ENCODE measurements at regions not wholly inside any gene's neighbourhood (a gene's known extent, or its start where the extent isn't known, plus 50 kb on each side); places are given as distances from the start of the nearest gene placed in this dataset.

GRCh38 chr13:89890806-89891205 is 1456.7 kb upstream of the MIR17HG start:
- no peaks in the 10 kb centered on the region for H3K79me2 ChIP-seq (ENCODE audit: low read depth)
- H3K27ac ChIP-seq = no peak overlapping the region
- H3F3A ChIP-seq (ENCODE audit: insufficient read depth, low read depth) = no peaks in the 10 kb centered on the region
- TF ChIP-seq CTCF (conservative IDR thresholded peaks at IDR 0.05) = no peak
- intact Hi-C loops (cut with micrococcal nuclease; ENCODE audit: unreplicated experiment) = no loop called here
- no peak overlapping the region for H3K4me2 ChIP-seq
- BruUV-seq (replicated peaks) = no TSS peak
- CTCF ChIA-PET = no interaction called here
- no peaks in the 10 kb centered on the region for H3K4me1 ChIP-seq (replicated peaks; ENCODE audit: insufficient read depth)
- H2AFZ ChIP-seq = no peak overlapping the region
- no peaks in the 10 kb centered on the region for H3K9me3 ChIP-seq (ENCODE audit: insufficient read depth, low read depth)
- H3K27me3 ChIP-seq (ENCODE audit: insufficient read depth, low read depth) = no peaks in the 10 kb centered on the region
- H3K9me2 ChIP-seq (ENCODE audit: insufficient read depth) = no peaks in the 10 kb centered on the region
- POLR2A ChIA-PET (ENCODE audit: unreplicated experiment) = no interaction called here
- no peaks in the 10 kb centered on the region for H3K36me3 ChIP-seq (ENCODE audit: low read depth)
- H4K20me1 ChIP-seq (ENCODE audit: insufficient read depth) = no peaks in the 10 kb centered on the region
- H3K4me3 ChIP-seq = no peak overlapping the region
- no peak for DNase-seq

GRCh38 chr13:89891416-89891815 is 1456.1 kb upstream of the MIR17HG start:
- Histone ChIP-seq H3K79me2 (ENCODE audit: low read depth) (no peaks in the 10 kb centered on the region), H3K9me3 (ENCODE audit: insufficient read depth, low read depth) (no peaks in the 10 kb centered on the region), H3F3A (ENCODE audit: insufficient read depth, low read depth) (no peaks in the 10 kb centered on the region), H4K20me1 (ENCODE audit: insufficient read depth) (no peaks in the 10 kb centered on the region), H3K4me1 (replicated peaks; ENCODE audit: insufficient read depth) (no peaks in the 10 kb centered on the region), H3K4me2 (no peak overlapping the region), H3K27ac (no peak overlapping the region), H2AFZ (no peak overlapping the region), H3K9me2 (ENCODE audit: insufficient read depth) (no peaks in the 10 kb centered on the region), H3K4me3 (no peak overlapping the region), H3K36me3 (ENCODE audit: low read depth) (no peaks in the 10 kb centered on the region), H3K27me3 (ENCODE audit: insufficient read depth, low read depth) (no peaks in the 10 kb centered on the region)
- ChIA-PET POLR2A (ENCODE audit: unreplicated experiment) (no interaction called here), CTCF (no interaction called here)
- intact Hi-C loops (cut with micrococcal nuclease; ENCODE audit: unreplicated experiment) = no loop called here
- TF ChIP-seq EZH2 (IDR thresholded peaks at IDR 0.05; ENCODE audit: low read depth) (no peak), CTCF (conservative IDR thresholded peaks at IDR 0.05) (no peak)
- DNase-seq = no peak
- BruUV-seq (replicated peaks) = no TSS peak

- no peak for DNase-seq
- BruUV-seq (replicated peaks) = no TSS peak
- intact Hi-C loops (cut with micrococcal nuclease; ENCODE audit: unreplicated experiment) = no loop called here
- no peaks in the 10 kb centered on the region for H4K20me1 ChIP-seq (ENCODE audit: insufficient read depth)
- no peaks in the 10 kb centered on the region for H3K79me2 ChIP-seq (ENCODE audit: low read depth)
- H3K4me1 ChIP-seq (replicated peaks; ENCODE audit: insufficient read depth) = no peaks in the 10 kb centered on the region
- H3K4me3 ChIP-seq = no peak overlapping the region
- no peaks in the 10 kb centered on the region for H3F3A ChIP-seq (ENCODE audit: insufficient read depth, low read depth)
- H3K36me3 ChIP-seq (ENCODE audit: low read depth) = no peaks in the 10 kb centered on the region
- H3K27ac ChIP-seq = no peak overlapping the region
- CTCF ChIA-PET = no interaction called here
- POLR2A ChIA-PET (ENCODE audit: unreplicated experiment) = no interaction called here
- no peak overlapping the region for H3K4me2 ChIP-seq
- H3K27me3 ChIP-seq (ENCODE audit: insufficient read depth, low read depth) = no peaks in the 10 kb centered on the region
- TF ChIP-seq CTCF (conservative IDR thresholded peaks at IDR 0.05) (no peak), EZH2 (IDR thresholded peaks at IDR 0.05; ENCODE audit: low read depth) (no peak)
- H2AFZ ChIP-seq = no peak overlapping the region
- no peaks in the 10 kb centered on the region for H3K9me3 ChIP-seq (ENCODE audit: insufficient read depth, low read depth)
- H3K9me2 ChIP-seq (ENCODE audit: insufficient read depth) = no peaks in the 10 kb centered on the region
Measured at GRCh38 chr13:89897681-89898080, 1449.8 kb upstream of the MIR17HG start.
